GM19397 (cell line): ENCODE measurements at regions not wholly inside any gene's neighbourhood (a gene's known extent, or its start where the extent isn't known, plus 50 kb on each side); places are given as distances from the start of the nearest gene placed in this dataset.
A peak's percentile ranks its signal among the peaks of the same experiment; 100 is the strongest.

Source experiments
- ATAC-seq: cut with Tn5 transposase; IDR thresholded peaks from one replicate; pipeline ENCODE4 v1.9.1; 2021; ENCODE audit warnings: mild to moderate bottlenecking, moderate library complexity; ENCODE audit not compliant: unreplicated experiment

DNA sequence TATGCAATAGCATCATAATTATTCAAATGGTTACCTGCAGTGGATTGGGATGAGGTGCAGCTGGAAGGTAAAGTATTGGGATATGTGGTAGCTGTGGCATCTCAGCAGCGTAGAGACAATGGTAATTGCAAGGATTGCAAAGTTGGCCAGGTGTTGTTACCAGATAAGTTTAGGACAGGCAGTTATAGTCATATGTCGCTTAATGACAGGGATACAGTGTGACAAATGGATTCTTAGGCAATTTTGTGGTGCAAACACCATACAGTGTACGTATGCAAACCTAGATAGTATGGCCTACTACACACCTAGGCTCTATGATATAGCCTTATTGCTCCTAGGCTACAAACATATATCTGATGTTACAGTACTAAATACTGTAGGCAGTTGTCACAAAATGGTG lies 163.5 kb upstream of the LYZL2 start:
- no peak for ATAC-seq

DNA sequence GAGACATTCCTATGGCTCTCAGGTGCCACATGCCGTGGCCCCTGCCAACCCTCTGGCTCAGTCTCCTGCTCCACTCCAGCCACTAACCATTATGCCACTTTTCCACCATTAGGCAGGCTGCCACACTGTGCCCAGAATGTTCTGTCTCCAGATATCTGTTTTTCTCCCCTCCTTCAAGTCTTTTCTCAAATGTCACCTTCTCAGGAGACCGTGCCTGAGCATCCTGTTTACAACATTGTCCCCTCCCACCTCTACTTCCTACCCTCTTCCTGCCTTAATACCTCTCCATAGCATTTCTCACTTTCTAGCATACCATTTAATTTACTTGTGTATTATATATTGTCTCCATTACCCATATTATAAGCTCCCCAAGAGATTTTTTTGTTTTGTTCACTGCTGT lies 162.5 kb upstream of the LYZL2 start:
- ATAC-seq: no peak

DNA sequence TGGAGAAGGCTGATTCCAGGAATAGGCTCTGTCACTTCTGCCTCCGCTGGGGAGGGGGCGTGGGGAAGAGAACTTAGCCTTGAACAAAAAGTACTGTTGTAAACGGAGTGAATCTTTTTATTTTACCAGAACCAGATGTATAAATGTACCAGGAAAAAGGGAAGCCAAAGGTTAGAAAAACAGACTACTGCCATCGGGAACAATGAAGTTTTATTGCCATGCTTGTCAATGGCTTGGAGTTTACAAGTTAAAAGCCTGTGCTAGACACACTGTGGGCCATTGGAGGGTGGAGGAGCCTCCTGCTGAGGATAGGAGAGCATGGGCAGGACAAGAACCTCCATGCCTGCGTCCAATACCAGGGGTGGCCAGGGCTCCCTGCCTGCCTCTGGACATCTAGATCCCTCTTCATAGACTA lies 161.7 kb upstream of the LYZL2 start:
- ATAC-seq: no peak

- ATAC-seq: no peak
Measured at GRCh38 chr10:30789806-30790205, 160.3 kb upstream of the LYZL2 start.

DNA sequence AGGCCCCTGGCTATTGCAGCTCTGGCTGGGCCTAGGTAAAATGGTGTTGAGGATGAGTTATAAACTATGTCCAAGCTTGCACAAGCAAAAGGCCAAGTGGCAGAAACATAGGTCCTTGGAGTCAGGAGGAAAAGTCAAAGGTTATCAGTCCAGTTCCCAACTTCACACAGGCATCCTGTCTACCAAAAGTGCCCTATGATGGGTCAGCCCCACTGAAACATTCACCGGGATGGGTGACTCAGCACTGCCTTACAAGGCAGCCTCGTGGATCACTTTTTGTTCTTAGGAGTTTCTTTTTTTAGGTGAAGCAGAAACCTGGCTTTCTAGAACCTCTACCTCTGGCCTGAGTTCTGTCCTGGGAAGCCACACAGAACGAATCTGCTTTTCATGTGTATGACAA lies 158.8 kb upstream of the LYZL2 start:
- ATAC-seq: no peak

DNA sequence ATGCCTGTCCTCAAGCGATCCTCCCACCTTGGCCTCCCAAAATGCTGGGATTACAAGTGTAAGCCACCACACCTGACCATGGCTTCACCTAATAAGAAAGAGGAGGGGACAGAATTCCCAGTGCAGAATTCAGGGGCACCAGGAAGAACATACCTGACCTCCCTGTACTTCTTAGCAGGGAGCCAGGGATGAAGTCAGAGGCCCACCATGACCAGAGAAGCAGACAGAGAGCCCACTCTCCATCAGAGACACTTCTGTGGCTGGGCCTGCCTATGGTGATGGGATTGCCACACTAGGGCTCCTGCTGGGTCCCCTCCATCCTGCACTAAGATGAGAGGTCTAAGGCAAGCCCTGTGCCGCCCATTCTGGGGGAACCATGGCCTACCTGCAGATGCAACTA lies 157.4 kb upstream of the LYZL2 start:
- ATAC-seq: no peak

GRCh38 chr10:30786131-30786530 lies 156.6 kb upstream of the LYZL2 start:
- no peak for ATAC-seq

- ATAC-seq: no peak
Measured at GRCh38 chr10:30784897-30785605, 155.5 kb upstream of the LYZL2 start.

DNA sequence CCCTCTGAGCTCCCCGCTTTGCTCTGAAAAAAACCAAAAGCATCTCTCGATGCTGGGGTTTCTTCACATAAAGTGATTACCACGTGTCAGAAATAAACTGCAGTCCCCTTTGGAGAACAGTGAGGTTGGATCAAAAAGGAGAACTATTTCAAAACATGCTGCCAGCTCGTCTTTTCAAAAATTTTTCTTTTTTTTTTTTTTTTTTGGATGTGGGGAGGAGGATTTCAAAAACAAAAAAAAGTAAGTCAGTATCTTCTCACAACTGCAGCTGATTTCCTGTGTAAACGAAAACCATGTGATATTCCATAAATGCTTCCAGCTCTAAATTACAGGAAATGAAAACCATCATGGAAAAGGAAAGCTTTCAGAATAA lies 155.0 kb upstream of the LYZL2 start:
- ATAC-seq: no peak

DNA sequence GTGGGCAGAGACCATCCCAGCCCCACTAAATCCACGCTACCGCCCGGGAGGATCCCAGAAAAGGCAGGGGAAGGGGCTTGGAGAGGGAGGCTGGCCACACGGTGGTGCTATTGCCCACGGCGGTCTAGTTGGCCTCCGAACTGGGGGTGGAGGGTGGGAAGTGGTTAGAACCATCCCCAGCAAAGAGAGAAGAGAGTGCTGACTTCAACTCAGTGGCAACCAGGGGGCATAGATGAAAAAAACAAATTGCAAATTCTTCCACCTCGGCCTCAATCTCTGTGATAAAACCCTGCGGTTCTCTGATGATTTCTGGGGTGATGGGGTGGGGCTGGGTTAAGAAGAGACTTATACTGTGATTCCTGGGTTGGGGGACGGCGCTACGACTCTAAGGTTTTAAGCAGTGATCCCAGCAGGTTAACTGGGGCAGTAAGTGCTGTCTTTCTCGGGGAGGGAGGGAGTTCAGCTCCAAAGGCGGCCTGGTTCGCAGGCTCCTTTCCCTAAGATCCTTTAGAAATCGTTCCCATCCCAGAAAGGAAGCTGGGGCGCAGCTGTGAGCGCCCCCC lies 154.5 kb upstream of the LYZL2 start:
- ATAC-seq: peak; percentile 37

GRCh38 chr10:30782537-30783461 lies 153.2 kb upstream of the LYZL2 start:
- ATAC-seq: peak; percentile 60

DNA sequence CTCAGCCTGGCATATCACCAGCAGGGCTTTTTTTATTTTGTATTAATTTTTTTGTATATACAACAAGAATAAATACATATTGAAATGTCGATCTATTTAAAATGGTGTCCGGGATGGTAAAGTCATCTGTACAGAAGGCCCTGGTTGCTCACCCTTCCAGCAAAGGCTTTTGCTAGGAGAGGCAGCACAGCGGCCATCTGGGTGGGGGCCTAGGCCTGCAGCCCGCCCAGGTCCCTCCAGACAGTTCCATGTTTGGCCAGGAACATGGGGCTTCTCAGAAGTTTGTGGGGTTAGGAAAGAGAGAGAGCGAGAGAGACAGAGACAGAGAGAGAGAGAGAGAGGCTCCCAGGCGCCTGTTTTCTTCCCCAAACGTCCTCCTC lies 152.6 kb upstream of the LYZL2 start:
- ATAC-seq: no peak

- no peak for ATAC-seq
Measured at GRCh38 chr10:30781670-30782121, 152.1 kb upstream of the LYZL2 start.

GRCh38 chr10:30778769-30779168 lies 149.2 kb upstream of the LYZL2 start:
- no peak for ATAC-seq

- ATAC-seq: no peak
Measured at GRCh38 chr10:30775779-30776591, 146.4 kb upstream of the LYZL2 start.

- no peak for ATAC-seq
Measured at GRCh38 chr10:30774261-30774660, 144.7 kb upstream of the LYZL2 start.

- no peak for ATAC-seq
Measured at GRCh38 chr10:30773501-30773900, 143.9 kb upstream of the LYZL2 start.

DNA sequence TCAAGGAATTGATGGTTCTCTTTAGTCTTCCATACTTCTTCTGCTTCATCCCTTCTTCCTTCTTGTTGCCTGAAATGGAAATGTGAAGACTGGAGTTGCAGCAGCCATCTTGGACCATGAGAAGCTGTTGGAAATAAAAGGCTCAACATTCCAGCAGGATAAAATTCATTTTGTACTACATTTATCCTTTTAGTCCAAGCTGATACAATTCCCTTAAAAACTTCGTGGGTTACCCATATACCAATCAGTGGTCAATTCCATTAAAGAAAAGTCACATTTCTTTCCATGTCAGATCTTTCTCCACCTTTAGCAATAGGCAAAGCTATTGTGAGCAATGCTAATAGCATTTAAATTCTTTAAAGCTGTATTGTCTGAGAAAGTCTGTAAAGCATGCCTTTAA lies 141.3 kb upstream of the LYZL2 start:
- no peak for ATAC-seq

DNA sequence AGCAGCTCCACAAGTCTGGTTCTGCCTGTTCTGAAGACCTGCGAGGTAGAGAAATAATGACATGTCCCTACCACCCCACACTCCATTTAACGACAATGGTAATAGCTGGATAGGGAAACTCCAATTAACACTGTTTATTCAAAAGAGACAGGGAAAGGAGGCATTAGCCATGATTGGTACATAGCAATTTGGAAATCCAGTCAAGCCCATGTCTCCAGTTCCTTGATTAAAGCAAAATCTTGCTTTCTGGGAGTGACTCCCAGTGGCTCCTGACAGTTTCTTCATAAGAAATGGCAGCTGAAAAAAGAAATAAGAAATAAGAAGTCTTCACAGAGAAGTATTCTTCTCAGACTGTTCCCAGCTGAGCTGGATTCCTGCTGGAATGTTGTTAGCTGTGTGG lies 140.7 kb upstream of the LYZL2 start:
- ATAC-seq: no peak

- ATAC-seq: no peak
Measured at GRCh38 chr10:30769361-30769760, 139.8 kb upstream of the LYZL2 start.

- ATAC-seq: no peak
Measured at GRCh38 chr10:30765616-30766015, 136.1 kb upstream of the LYZL2 start.
